ENCODE measurements at regions not wholly inside any gene's neighbourhood (a gene's known extent, or its start where the extent isn't known, plus 50 kb on each side); places are given as distances from the start of the nearest gene placed in this dataset.

DNA sequence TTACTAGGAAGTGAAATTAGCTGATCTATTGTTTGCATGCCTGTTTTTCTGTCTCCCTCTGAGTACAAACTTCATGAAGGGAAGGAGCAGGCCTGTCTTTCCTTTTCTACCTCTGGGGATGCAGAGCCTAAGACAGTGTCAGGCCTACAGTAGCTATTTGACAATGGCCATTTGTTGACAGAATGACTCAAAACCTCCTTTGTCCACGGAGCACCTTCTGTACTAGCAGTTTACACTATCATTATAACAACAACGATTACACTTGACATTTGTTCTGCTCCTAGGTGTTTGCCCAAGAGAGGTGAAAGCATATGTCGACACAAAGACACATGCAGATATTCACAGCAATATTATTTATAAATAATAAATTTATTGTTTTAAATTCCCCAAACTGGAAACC is 132.3 kb upstream of the IRX3 start:
- H3K4me3 ChIP-seq (ENCODE audit: low read length in 3 of 3), result no peak overlapping the region
- H3K36me3 ChIP-seq (ENCODE audit: control insufficient read depth in 2 of 3, insufficient read depth in 3 of 3, low read length in 3 of 3), result no peaks in the 10 kb centered on the region
- no peak overlapping the region for H3K27ac ChIP-seq (ENCODE audit: low read depth in 2 of 2, low read length in 2 of 2)
- intact Hi-C loops (cut with DNase I), result no loop called here
- no peaks in the 10 kb centered on the region for H3K9me3 ChIP-seq (ENCODE audit: control insufficient read depth in 2 of 3, insufficient read depth in 1 of 3, low read length in 3 of 3)
- no peaks in the 10 kb centered on the region for H3K4me1 ChIP-seq (ENCODE audit: control insufficient read depth in 2 of 3, insufficient read depth in 2 of 3, low read depth in 1 of 3, low read length in 3 of 3)
- TF ChIP-seq CTCF (IDR thresholded peaks at IDR 0.05; ENCODE audit: borderline replicate concordance, extremely low read depth, insufficient read depth), result no peak
- DNase-seq (no peak), FAIRE-seq (no peak)
- H3K27me3 ChIP-seq (ENCODE audit: control insufficient read depth, insufficient read depth, low read length), result no peaks in the 10 kb centered on the region
- no peak overlapping the region for H3K9ac ChIP-seq (ENCODE audit: low read length in 3 of 3)

GRCh38 chr16:54417384-54417783 is 130.8 kb upstream of the IRX3 start:
- intact Hi-C loops (cut with DNase I), result no loop called here
- H3K36me3 ChIP-seq (ENCODE audit: control insufficient read depth in 2 of 3, insufficient read depth in 3 of 3, low read length in 3 of 3), result no peaks in the 10 kb centered on the region
- no peaks in the 10 kb centered on the region for H3K4me1 ChIP-seq (ENCODE audit: control insufficient read depth in 2 of 3, insufficient read depth in 2 of 3, low read depth in 1 of 3, low read length in 3 of 3)
- no peaks in the 10 kb centered on the region for H3K27me3 ChIP-seq (ENCODE audit: control insufficient read depth, insufficient read depth, low read length)
- no peak for FAIRE-seq
- H3K9me3 ChIP-seq (ENCODE audit: control insufficient read depth in 2 of 3, insufficient read depth in 1 of 3, low read length in 3 of 3), result no peaks in the 10 kb centered on the region
- DNase-seq, result no peak
- no peak overlapping the region for H3K27ac ChIP-seq (ENCODE audit: low read depth in 2 of 2, low read length in 2 of 2)
- no peak overlapping the region for H3K9ac ChIP-seq (ENCODE audit: low read length in 3 of 3)
- no peak overlapping the region for H3K4me3 ChIP-seq (ENCODE audit: low read length in 3 of 3)
- TF ChIP-seq CTCF (IDR thresholded peaks at IDR 0.05; ENCODE audit: borderline replicate concordance, extremely low read depth, insufficient read depth), result no peak

DNA sequence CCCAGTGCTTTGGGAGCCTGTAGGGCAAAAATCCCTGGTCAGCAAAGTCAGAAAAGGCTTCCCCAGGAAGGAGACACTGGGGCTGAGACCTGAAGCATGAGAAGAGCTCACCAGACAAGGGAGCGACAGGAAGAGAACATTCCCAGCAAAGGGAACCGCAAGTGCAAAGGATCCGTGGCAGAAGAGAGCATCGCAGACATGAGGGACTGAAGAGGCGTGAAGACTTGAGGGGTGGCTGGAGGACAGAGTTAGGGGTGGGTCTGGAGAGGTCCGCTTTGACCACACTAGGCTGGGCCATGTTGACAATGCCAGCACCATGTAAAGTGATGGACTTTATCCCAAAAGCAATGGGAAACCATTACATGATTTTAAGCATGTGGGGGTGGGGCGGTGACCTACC is 128.1 kb upstream of the IRX3 start:
- intact Hi-C loops (cut with DNase I), result no loop called here
- no peaks in the 10 kb centered on the region for H3K36me3 ChIP-seq (ENCODE audit: control insufficient read depth in 2 of 3, insufficient read depth in 3 of 3, low read length in 3 of 3)
- no peak for FAIRE-seq
- no peaks in the 10 kb centered on the region for H3K27me3 ChIP-seq (ENCODE audit: control insufficient read depth, insufficient read depth, low read length)
- peaks cover 0 to 4% (median 0%) of the 10 kb centered on the region in 3 donors for H3K4me1 ChIP-seq (ENCODE audit: control insufficient read depth in 2 of 3, insufficient read depth in 2 of 3, low read depth in 1 of 3, low read length in 3 of 3)
- no peak overlapping the region for H3K4me3 ChIP-seq (ENCODE audit: low read length in 3 of 3)
- DNase-seq, result no peak
- no peak for TF ChIP-seq CTCF (IDR thresholded peaks at IDR 0.05; ENCODE audit: borderline replicate concordance, extremely low read depth, insufficient read depth)
- H3K9ac ChIP-seq (ENCODE audit: low read length in 3 of 3), result no peak overlapping the region
- no peaks in the 10 kb centered on the region for H3K9me3 ChIP-seq (ENCODE audit: control insufficient read depth in 2 of 3, insufficient read depth in 1 of 3, low read length in 3 of 3)
- no peak overlapping the region for H3K27ac ChIP-seq (ENCODE audit: low read depth in 2 of 2, low read length in 2 of 2)

GRCh38 chr16:54412777-54413455 is 126.3 kb upstream of the IRX3 start:
- peaks cover 0 to 4% (median 0%) of the 10 kb centered on the region in 3 donors for H3K4me1 ChIP-seq (ENCODE audit: control insufficient read depth in 2 of 3, insufficient read depth in 2 of 3, low read depth in 1 of 3, low read length in 3 of 3)
- no peaks in the 10 kb centered on the region for H3K27me3 ChIP-seq (ENCODE audit: control insufficient read depth, insufficient read depth, low read length)
- H3K9me3 ChIP-seq (ENCODE audit: control insufficient read depth in 2 of 3, insufficient read depth in 1 of 3, low read length in 3 of 3), result no peaks in the 10 kb centered on the region
- DNase-seq (no peak), FAIRE-seq (no peak)
- TF ChIP-seq CTCF (IDR thresholded peaks at IDR 0.05; ENCODE audit: borderline replicate concordance, extremely low read depth, insufficient read depth), result no peak
- H3K36me3 ChIP-seq (ENCODE audit: control insufficient read depth in 2 of 3, insufficient read depth in 3 of 3, low read length in 3 of 3), result no peaks in the 10 kb centered on the region
- no peak overlapping the region for H3K9ac ChIP-seq (ENCODE audit: low read length in 3 of 3)
- intact Hi-C loops (cut with DNase I), result no loop called here
- H3K4me3 ChIP-seq (ENCODE audit: low read length in 3 of 3), result no peak overlapping the region
- H3K27ac ChIP-seq (ENCODE audit: low read depth in 2 of 2, low read length in 2 of 2), result no peak overlapping the region
